ENCODE measurements at regions not wholly inside any gene's neighbourhood (a gene's known extent, or its start where the extent isn't known, plus 50 kb on each side); places are given as distances from the start of the nearest gene placed in this dataset.

DNA sequence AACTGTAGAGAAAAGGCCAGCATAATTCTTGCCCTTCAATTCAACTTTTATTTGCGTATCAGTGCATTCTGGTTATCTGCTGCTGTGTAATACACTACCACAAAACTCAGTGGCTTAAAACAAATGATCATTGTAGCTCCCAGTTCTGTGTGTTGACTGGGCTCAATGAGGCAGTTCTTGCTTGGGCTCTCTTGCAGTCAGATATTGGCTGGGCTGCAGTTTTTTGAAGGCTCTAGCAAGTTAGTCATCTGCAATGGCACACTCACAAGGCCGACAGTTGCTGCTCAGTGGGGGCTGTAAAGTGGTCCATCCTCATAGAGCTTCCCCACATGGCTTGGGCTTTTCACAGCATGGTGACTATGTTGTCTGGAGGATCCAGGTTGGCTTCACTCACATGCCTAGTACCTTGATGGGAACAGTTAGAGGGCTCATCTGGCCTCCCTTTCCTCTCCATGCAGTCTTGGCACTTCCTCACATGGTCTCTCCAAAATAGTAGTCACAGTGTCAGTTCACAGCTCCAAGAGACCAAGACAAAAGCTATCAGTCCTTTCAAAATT, 110.6 kb upstream of the TNP1 start:
- Histone ChIP-seq H3K79me2 (no peaks in the 10 kb centered on the region), H3K4me2 (ENCODE audit: low read length) (no peak overlapping the region), H3K4me3 (ENCODE audit: low read depth, low read length) (no peak overlapping the region), H3K9ac (no peak overlapping the region), H3K4me1 (no peaks in the 10 kb centered on the region), H3K36me3 (ENCODE audit: control insufficient read depth, insufficient read depth, low read length) (no peaks in the 10 kb centered on the region), H3K27ac (no peak overlapping the region), H2AFZ (no peak overlapping the region), H3K9me3 (ENCODE audit: control insufficient read depth, low read length) (no peaks in the 10 kb centered on the region), H3K27me3 (ENCODE audit: control insufficient read depth, insufficient read depth, low read length) (no peaks in the 10 kb centered on the region)
- TF ChIP-seq, protein P1, sequence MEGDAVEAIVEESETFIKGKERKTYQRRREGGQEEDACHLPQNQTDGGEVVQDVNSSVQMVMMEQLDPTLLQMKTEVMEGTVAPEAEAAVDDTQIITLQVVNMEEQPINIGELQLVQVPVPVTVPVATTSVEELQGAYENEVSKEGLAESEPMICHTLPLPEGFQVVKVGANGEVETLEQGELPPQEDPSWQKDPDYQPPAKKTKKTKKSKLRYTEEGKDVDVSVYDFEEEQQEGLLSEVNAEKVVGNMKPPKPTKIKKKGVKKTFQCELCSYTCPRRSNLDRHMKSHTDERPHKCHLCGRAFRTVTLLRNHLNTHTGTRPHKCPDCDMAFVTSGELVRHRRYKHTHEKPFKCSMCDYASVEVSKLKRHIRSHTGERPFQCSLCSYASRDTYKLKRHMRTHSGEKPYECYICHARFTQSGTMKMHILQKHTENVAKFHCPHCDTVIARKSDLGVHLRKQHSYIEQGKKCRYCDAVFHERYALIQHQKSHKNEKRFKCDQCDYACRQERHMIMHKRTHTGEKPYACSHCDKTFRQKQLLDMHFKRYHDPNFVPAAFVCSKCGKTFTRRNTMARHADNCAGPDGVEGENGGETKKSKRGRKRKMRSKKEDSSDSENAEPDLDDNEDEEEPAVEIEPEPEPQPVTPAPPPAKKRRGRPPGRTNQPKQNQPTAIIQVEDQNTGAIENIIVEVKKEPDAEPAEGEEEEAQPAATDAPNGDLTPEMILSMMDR (IDR thresholded peaks at IDR 0.05) = no peak

DNA sequence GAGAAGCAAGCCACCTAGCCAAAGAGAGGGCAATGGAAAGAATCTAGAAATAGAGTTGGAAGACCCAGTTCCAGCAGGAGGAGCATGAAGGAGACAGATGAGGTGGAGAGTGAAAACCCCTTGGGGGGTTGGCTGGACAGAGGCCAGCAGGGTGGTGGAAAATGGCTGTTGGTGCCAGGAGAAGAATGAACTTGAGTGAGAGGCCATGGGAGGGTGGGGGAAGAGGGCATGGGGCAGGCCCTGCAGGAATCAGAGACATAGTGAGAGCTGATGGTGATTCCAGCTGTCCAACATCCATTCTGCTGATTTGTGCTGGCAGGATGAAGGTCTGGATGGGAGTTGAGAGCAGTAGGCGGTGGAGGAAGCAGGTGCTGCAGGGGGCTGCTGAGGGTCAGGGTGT, 108.0 kb upstream of the TNP1 start:
- no peaks in the 10 kb centered on the region for H3K27me3 ChIP-seq (ENCODE audit: control insufficient read depth, insufficient read depth, low read length)
- no peaks in the 10 kb centered on the region for H3K79me2 ChIP-seq
- H3K9ac ChIP-seq = no peak overlapping the region
- no peaks in the 10 kb centered on the region for H3K9me3 ChIP-seq (ENCODE audit: control insufficient read depth, low read length)
- TF ChIP-seq, protein P1 (IDR thresholded peaks at IDR 0.05) = no peak
- no peak overlapping the region for H2AFZ ChIP-seq
- H3K36me3 ChIP-seq (ENCODE audit: control insufficient read depth, insufficient read depth, low read length) = no peaks in the 10 kb centered on the region
- H3K4me3 ChIP-seq (ENCODE audit: low read depth, low read length) = no peak overlapping the region
- no peak overlapping the region for H3K27ac ChIP-seq
- H3K4me1 ChIP-seq = no peaks in the 10 kb centered on the region
- no peak overlapping the region for H3K4me2 ChIP-seq (ENCODE audit: low read length)

DNA sequence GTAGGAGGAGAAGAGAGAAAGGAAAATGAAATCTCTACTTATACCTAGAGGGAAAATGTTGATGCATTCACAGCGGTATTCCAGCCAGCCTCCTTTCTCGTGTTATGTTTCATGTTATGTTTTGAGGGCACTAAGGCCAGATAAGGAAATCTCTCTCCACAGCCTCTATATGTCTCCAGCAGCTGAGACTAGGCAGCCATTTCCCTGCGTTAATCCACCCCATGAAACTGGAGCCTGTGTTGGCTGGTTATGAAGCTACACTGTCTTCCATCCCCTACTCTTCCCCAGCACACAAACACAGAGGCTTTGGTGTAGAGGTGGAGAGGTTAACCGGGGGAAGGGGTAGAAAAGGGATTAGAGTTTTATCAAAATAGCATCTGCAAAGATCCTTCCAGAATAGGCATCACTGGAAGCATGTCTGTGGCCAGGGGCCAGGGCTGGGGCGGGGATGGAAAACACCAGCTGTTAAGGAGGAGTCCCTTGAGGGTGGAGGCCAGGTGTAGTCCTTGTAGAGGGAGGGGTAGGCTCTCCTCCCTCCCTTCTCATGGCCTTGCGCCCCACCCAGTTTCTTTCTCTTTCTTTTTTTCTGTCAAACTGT, 100.9 kb upstream of the TNP1 start:
- H3K27ac ChIP-seq = no peak overlapping the region

DNA sequence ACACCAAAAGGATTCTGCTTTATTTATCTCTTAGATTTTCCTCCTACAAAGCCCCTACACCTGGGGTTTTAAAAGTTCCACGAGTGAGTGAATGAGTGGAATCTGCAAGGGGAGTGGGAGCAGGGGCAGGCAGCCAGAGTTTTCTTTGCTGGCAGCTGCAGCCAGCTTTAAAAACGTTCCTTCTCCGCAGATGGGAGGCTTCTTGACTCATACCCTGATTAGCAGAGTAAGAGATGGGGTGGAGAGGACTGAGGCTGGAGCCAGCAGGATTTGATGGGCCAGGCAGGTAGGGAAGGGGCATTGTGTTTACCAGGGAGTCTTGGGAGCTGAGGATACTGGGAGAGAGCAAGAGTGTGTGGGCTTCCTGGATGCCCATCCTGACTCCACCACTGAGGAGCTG, 99.6 kb upstream of the TNP1 start:
- Histone ChIP-seq H3K9ac (no peak overlapping the region), H3K4me3 (ENCODE audit: low read depth, low read length) (no peak overlapping the region), H3K27me3 (ENCODE audit: control insufficient read depth, insufficient read depth, low read length) (no peaks in the 10 kb centered on the region), H3K36me3 (ENCODE audit: control insufficient read depth, insufficient read depth, low read length) (no peaks in the 10 kb centered on the region), H3K4me2 (ENCODE audit: low read length) (no peak overlapping the region), H2AFZ (no peak overlapping the region), H3K27ac (no peak overlapping the region), H3K9me3 (ENCODE audit: control insufficient read depth, low read length) (no peaks in the 10 kb centered on the region), H3K4me1 (no peaks in the 10 kb centered on the region), H3K79me2 (no peaks in the 10 kb centered on the region)
- TF ChIP-seq, protein P1 (IDR thresholded peaks at IDR 0.05) = no peak

More for the DNA sequence above, 100.9 kb upstream of the TNP1 start:
- Histone ChIP-seq H3K9ac (no peak overlapping the region), H3K4me3 (ENCODE audit: low read depth, low read length) (no peak overlapping the region), H3K4me1 (no peaks in the 10 kb centered on the region), H3K79me2 (no peaks in the 10 kb centered on the region), H2AFZ (no peak overlapping the region), H3K4me2 (ENCODE audit: low read length) (no peak overlapping the region), H3K9me3 (ENCODE audit: control insufficient read depth, low read length) (no peaks in the 10 kb centered on the region), H3K36me3 (ENCODE audit: control insufficient read depth, insufficient read depth, low read length) (no peaks in the 10 kb centered on the region), H3K27me3 (ENCODE audit: control insufficient read depth, insufficient read depth, low read length) (no peaks in the 10 kb centered on the region)
- TF ChIP-seq, protein P1 (IDR thresholded peaks at IDR 0.05) = no peak
